ENCODE measurements at regions not wholly inside any gene's neighbourhood (a gene's known extent, or its start where the extent isn't known, plus 50 kb on each side); places are given as distances from the start of the nearest gene placed in this dataset.
"Not testable (repeated sequence)": the region's sequence is repeated elsewhere in the genome, so short reads cannot be mapped to it uniquely, and the experiment has no call there.

DNA sequence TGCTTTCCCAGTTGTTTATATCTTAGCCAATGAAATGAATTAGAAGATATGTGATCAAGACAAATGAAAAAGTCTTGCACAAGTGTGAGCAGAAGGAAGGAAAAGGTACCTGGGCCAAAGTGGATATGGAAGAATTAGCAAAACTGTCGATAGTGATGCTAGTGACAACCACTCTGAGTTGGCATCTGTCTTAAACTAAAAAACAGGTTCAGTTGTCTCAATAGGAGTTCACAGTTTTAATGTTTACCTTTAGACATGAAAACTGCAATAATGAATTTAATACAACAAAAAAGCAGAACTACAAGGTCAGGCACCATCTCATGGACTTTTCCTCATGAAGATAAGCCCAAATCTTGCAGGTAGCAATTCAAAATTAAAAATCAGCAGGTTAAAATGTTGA is 688.5 kb downstream of the EFNB2 start:
- WGBS, 3 donors = 81 to 89% (median 87%) methylated on average over 1 of the region's 1 CpG
- FAIRE-seq (no peak), DNase-seq (no peak)
- Histone ChIP-seq H3K27me3 (ENCODE audit: control insufficient read depth in 3 of 3, insufficient read depth in 3 of 3, low read length in 3 of 3) (no peaks in the 10 kb centered on the region), H3K4me1 (ENCODE audit: control insufficient read depth in 3 of 3, insufficient read depth in 2 of 3, low read depth in 1 of 3, low read length in 2 of 3) (no peaks in the 10 kb centered on the region), H3K4me3 (ENCODE audit: low read depth in 1 of 3, low read length in 3 of 3) (no peak overlapping the region), H3K27ac (ENCODE audit: low read depth in 1 of 3, low read length in 2 of 3) (no peak overlapping the region), H3K9me3 (ENCODE audit: control insufficient read depth in 2 of 2, insufficient read depth in 1 of 2, low read depth in 1 of 2, low read length in 1 of 2) (no peaks in the 10 kb centered on the region), H3K36me3 (ENCODE audit: control insufficient read depth in 3 of 3, insufficient read depth in 2 of 3, low read depth in 1 of 3, low read length in 3 of 3) (no peaks in the 10 kb centered on the region)

DNA sequence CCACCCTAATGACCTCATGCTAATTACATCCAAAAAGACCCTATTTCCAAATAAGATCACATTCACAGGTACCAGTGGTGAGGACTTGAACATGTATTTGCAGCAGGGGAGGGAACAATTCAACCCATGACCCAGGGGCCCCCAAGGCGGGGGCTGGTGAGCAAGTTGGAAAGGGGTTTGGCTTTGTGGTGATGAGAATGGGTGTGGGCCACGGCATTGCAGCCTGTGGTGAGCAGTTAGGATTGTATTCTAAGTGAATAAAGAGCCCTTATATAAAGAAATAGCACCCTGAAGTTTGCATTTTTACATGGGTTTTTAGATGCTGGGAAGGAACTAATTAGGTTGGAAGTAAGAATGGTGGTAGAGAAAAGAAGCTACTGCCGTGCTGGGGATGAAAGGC is 694.2 kb downstream of the EFNB2 start:
- no peaks in the 10 kb centered on the region for H3K4me1 ChIP-seq (ENCODE audit: control insufficient read depth in 3 of 3, insufficient read depth in 2 of 3, low read depth in 1 of 3, low read length in 2 of 3)
- no peak overlapping the region for H3K27ac ChIP-seq (ENCODE audit: low read depth in 1 of 3, low read length in 2 of 3)
- WGBS, 3 donors = 68 to 78% (median 71%) methylated on average over 3 of the region's 3 CpGs
- H3K9me3 ChIP-seq (ENCODE audit: control insufficient read depth in 2 of 2, insufficient read depth in 1 of 2, low read depth in 1 of 2, low read length in 1 of 2) = no peaks in the 10 kb centered on the region
- H3K27me3 ChIP-seq (ENCODE audit: control insufficient read depth in 3 of 3, insufficient read depth in 3 of 3, low read length in 3 of 3) = no peaks in the 10 kb centered on the region
- H3K4me3 ChIP-seq (ENCODE audit: low read depth in 1 of 3, low read length in 3 of 3) = no peak overlapping the region
- DNase-seq (no peak), FAIRE-seq (no peak)
- H3K36me3 ChIP-seq (ENCODE audit: control insufficient read depth in 3 of 3, insufficient read depth in 2 of 3, low read depth in 1 of 3, low read length in 3 of 3) = no peaks in the 10 kb centered on the region

DNA sequence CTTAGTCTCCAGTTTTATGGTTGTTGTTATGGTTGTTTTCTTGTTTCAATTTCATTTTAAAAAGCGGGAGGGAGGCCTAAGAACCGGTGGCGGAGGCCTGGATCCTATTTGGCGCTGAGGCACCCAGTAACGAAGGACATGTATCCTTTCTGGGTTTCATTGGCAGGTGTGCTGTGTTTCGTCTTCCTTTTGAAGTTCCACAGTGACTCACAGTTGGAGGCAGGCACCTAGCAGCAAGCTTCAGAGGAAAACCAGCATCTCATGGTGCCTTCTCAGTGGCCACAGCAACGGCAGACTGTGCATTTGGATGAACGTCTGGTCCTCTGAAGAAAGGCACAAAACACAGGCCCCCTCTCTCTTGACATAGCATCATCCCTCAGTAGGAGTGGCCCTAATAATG is 697.2 kb downstream of the EFNB2 start:
- 90 to 95% (median 92%) methylated on average over 8 of the region's 8 CpGs for WGBS, 3 donors
- Histone ChIP-seq H3K27me3 (ENCODE audit: control insufficient read depth in 3 of 3, insufficient read depth in 3 of 3, low read length in 3 of 3) (no peaks in the 10 kb centered on the region), H3K4me3 (ENCODE audit: low read depth in 1 of 3, low read length in 3 of 3) (no peak overlapping the region), H3K4me1 (ENCODE audit: control insufficient read depth in 3 of 3, insufficient read depth in 2 of 3, low read depth in 1 of 3, low read length in 2 of 3) (no peaks in the 10 kb centered on the region), H3K36me3 (ENCODE audit: control insufficient read depth in 3 of 3, insufficient read depth in 2 of 3, low read depth in 1 of 3, low read length in 3 of 3) (no peaks in the 10 kb centered on the region), H3K9me3 (ENCODE audit: control insufficient read depth in 2 of 2, insufficient read depth in 1 of 2, low read depth in 1 of 2, low read length in 1 of 2) (no peaks in the 10 kb centered on the region), H3K27ac (ENCODE audit: low read depth in 1 of 3, low read length in 2 of 3) (no peak overlapping the region)
- DNase-seq (no peak), FAIRE-seq (no peak)

DNA sequence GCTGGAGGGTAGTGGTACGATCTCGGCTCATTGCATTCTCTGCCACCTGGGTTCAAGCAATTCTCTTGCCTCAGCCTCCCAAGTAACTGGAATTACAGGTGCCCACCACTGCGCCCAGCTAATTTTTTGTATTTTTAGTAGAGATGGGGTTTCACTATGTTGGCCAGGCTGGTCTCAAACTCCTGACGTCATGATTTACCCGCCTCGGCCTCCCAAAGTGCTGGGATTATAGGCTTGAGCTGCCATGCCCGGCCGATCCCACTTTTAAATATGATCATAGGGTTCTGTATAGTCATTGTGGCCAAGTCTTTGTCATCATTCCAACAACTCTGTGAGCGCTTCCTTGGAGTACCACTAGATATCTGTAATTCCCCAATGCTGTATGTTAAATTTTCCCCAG is 698.2 kb downstream of the EFNB2 start:
- not testable (repeated sequence) for FAIRE-seq; H3K4me3 ChIP-seq (ENCODE audit: low read depth in 1 of 3, low read length in 3 of 3); H3K27ac ChIP-seq (ENCODE audit: low read depth in 1 of 3, low read length in 2 of 3); DNase-seq; H3K36me3 ChIP-seq (ENCODE audit: control insufficient read depth in 3 of 3, insufficient read depth in 2 of 3, low read depth in 1 of 3, low read length in 3 of 3); H3K27me3 ChIP-seq (ENCODE audit: control insufficient read depth in 3 of 3, insufficient read depth in 3 of 3, low read length in 3 of 3); H3K9me3 ChIP-seq (ENCODE audit: control insufficient read depth in 2 of 2, insufficient read depth in 1 of 2, low read depth in 1 of 2, low read length in 1 of 2); H3K4me1 ChIP-seq (ENCODE audit: control insufficient read depth in 3 of 3, insufficient read depth in 2 of 3, low read depth in 1 of 3, low read length in 2 of 3)
- 92 to 97% (median 97%) methylated on average over 9 of the region's 9 CpGs for WGBS, 3 donors

DNA sequence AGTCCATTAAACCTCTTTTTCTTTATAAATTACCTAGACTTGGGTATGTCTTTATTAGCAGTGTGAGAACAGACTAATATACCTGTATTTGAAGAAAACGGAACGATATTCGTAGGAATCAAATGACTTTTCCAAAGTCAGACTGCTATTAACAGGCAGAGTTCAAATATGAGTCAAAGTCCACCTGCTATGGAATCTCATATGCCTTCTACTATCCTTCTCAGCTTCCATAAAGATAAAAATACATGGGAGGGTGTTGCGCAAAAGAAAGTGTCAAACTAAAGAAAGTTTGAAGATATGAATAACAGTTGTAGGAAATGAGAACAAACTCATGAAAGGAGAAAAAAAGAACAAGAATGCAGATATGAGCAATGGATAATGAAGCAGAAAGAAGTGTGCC is 704.6 kb downstream of the EFNB2 start:
- 40 to 51% (median 41%) methylated on average over 4 of the region's 4 CpGs for WGBS, 3 donors

DNA sequence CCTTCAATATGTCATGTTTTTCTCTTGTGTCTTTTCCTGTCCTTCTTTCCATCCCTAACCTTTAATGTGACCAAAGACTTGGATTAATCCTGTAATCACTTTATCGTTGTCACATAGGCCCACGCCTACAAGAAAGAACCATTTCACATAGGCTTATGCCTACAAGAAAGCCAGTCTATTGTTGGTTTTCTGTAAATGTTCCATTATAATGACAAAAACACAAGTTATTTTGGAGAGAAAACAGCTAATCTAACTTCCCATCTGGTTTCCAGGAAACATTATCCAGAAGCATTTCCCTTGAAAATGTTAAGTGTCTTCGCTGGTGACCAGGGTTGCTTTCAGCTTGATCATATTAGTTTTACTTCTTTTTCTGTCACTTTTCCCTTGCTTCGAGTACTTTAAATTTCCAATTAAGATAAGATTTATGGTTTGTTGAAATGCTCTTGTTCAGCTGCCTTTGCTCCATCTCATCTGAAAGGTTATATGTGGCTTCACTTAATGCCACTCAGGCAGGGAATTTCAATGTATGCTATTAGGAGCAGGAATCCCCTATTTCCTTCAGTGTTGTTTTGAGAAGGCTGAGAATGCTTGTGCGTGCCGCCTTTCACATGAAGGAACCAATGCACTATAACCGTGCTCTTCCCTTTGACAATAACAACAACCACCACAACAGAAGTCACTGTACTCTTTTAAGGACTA is 708.2 kb downstream of the EFNB2 start:
- DNase-seq (no peak), FAIRE-seq (no peak)
- Histone ChIP-seq H3K27ac (ENCODE audit: low read depth in 1 of 3, low read length in 2 of 3) (no peak overlapping the region), H3K36me3 (ENCODE audit: control insufficient read depth in 3 of 3, insufficient read depth in 2 of 3, low read depth in 1 of 3, low read length in 3 of 3) (no peaks in the 10 kb centered on the region), H3K9me3 (ENCODE audit: control insufficient read depth in 2 of 2, insufficient read depth in 1 of 2, low read depth in 1 of 2, low read length in 1 of 2) (no peaks in the 10 kb centered on the region), H3K4me1 (ENCODE audit: control insufficient read depth in 3 of 3, insufficient read depth in 2 of 3, low read depth in 1 of 3, low read length in 2 of 3) (no peaks in the 10 kb centered on the region), H3K4me3 (ENCODE audit: low read depth in 1 of 3, low read length in 3 of 3) (no peak overlapping the region), H3K27me3 (ENCODE audit: control insufficient read depth in 3 of 3, insufficient read depth in 3 of 3, low read length in 3 of 3) (no peaks in the 10 kb centered on the region)
- WGBS, 3 donors = 70 to 83% (median 81%) methylated on average over 7 of the region's 7 CpGs

More for the DNA sequence above, 704.6 kb downstream of the EFNB2 start:
- Histone ChIP-seq H3K27me3 (ENCODE audit: control insufficient read depth in 3 of 3, insufficient read depth in 3 of 3, low read length in 3 of 3) (no peaks in the 10 kb centered on the region), H3K9me3 (ENCODE audit: control insufficient read depth in 2 of 2, insufficient read depth in 1 of 2, low read depth in 1 of 2, low read length in 1 of 2) (no peaks in the 10 kb centered on the region), H3K4me1 (ENCODE audit: control insufficient read depth in 3 of 3, insufficient read depth in 2 of 3, low read depth in 1 of 3, low read length in 2 of 3) (no peaks in the 10 kb centered on the region), H3K4me3 (ENCODE audit: low read depth in 1 of 3, low read length in 3 of 3) (no peak overlapping the region), H3K36me3 (ENCODE audit: control insufficient read depth in 3 of 3, insufficient read depth in 2 of 3, low read depth in 1 of 3, low read length in 3 of 3) (no peaks in the 10 kb centered on the region), H3K27ac (ENCODE audit: low read depth in 1 of 3, low read length in 2 of 3) (no peak overlapping the region)
- DNase-seq = peak; percentile 13 to 59
- FAIRE-seq = no peak

DNA sequence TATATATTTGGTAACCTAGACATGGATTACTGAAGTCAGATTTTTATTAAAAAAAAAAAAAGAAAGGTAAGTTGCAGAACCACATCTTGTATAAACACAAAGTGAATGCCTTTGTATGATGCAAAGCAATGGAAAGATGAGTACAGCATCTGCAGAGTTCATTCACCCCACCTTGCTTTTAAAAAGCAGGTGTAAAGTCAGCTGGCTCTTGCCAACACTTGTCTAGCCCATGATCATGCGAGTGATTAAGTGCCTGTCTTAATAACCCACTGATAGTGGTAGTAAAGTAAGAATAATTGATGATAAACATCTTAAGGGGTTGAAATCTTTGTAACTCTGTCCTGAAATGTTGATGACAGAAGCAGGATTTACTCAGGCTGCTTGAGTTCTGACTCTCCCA is 710.4 kb downstream of the EFNB2 start:
- H3K4me3 ChIP-seq (ENCODE audit: low read depth in 1 of 3, low read length in 3 of 3) = no peak overlapping the region
- no peaks in the 10 kb centered on the region for H3K36me3 ChIP-seq (ENCODE audit: control insufficient read depth in 3 of 3, insufficient read depth in 2 of 3, low read depth in 1 of 3, low read length in 3 of 3)
- 12 to 59% (median 41%) methylated on average over 1 of the region's 1 CpG for WGBS, 3 donors
- DNase-seq (no peak), FAIRE-seq (no peak)
- H3K27me3 ChIP-seq (ENCODE audit: control insufficient read depth in 3 of 3, insufficient read depth in 3 of 3, low read length in 3 of 3) = no peaks in the 10 kb centered on the region
- H3K27ac ChIP-seq (ENCODE audit: low read depth in 1 of 3, low read length in 2 of 3) = no peak overlapping the region
- no peaks in the 10 kb centered on the region for H3K4me1 ChIP-seq (ENCODE audit: control insufficient read depth in 3 of 3, insufficient read depth in 2 of 3, low read depth in 1 of 3, low read length in 2 of 3)
- no peaks in the 10 kb centered on the region for H3K9me3 ChIP-seq (ENCODE audit: control insufficient read depth in 2 of 2, insufficient read depth in 1 of 2, low read depth in 1 of 2, low read length in 1 of 2)

DNA sequence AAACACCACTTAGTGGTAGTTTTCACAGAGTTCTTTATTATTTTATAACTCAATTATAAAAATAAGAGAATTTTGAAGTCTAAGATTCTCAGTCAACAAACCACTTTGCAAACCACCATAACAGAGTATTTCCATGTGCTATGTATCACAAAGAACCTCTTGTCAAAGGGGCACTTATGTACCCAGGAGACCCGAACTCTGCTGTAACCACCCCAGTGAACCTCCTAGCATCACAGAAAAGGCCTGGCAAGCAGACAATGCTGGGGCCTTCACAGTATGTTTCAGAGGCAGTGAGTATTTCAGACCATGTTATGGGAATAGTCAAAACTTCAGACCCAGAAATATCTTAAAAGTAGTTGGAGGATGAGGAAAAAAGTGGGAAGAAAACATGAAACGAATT is 714.1 kb downstream of the EFNB2 start:
- H3K27me3 ChIP-seq (ENCODE audit: control insufficient read depth in 3 of 3, insufficient read depth in 3 of 3, low read length in 3 of 3) = no peaks in the 10 kb centered on the region
- H3K36me3 ChIP-seq (ENCODE audit: control insufficient read depth in 3 of 3, insufficient read depth in 2 of 3, low read depth in 1 of 3, low read length in 3 of 3) = no peaks in the 10 kb centered on the region
- peaks cover 0 to 3% (median 0%) of the 10 kb centered on the region in 3 donors for H3K4me1 ChIP-seq (ENCODE audit: control insufficient read depth in 3 of 3, insufficient read depth in 2 of 3, low read depth in 1 of 3, low read length in 2 of 3)
- WGBS, 3 donors = 76 to 87% (median 80%) methylated on average over 2 of the region's 2 CpGs
- no peak for DNase-seq
- H3K9me3 ChIP-seq (ENCODE audit: control insufficient read depth in 2 of 2, insufficient read depth in 1 of 2, low read depth in 1 of 2, low read length in 1 of 2) = no peaks in the 10 kb centered on the region
- no peak for FAIRE-seq
- no peak overlapping the region for H3K27ac ChIP-seq (ENCODE audit: low read depth in 1 of 3, low read length in 2 of 3)
- no peak overlapping the region for H3K4me3 ChIP-seq (ENCODE audit: low read depth in 1 of 3, low read length in 3 of 3)

DNA sequence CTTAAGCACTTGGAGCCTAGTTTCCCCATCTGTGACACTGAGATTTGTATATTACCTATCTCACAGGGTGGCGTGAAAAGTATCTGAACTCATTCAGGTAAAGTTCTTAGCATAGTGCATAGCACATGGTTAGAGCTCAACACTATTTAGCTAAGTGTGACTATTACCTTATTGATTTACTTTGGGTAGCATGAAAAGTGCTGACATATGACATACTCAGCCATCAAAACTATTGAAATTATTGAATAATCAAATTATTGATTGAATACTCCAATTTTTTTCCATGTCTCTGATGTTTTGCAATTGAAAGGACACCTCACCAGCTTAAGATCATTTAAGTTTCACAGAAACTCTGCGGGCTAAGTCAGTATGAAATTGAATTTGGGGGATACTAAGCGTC is 715.0 kb downstream of the EFNB2 start:
- Histone ChIP-seq H3K4me3 (ENCODE audit: low read depth in 1 of 3, low read length in 3 of 3) (no peak overlapping the region), H3K9me3 (ENCODE audit: control insufficient read depth in 2 of 2, insufficient read depth in 1 of 2, low read depth in 1 of 2, low read length in 1 of 2) (no peaks in the 10 kb centered on the region), H3K4me1 (ENCODE audit: control insufficient read depth in 3 of 3, insufficient read depth in 2 of 3, low read depth in 1 of 3, low read length in 2 of 3) (peaks cover 0 to 3% (median 0%) of the 10 kb centered on the region in 3 donors), H3K27ac (ENCODE audit: low read depth in 1 of 3, low read length in 2 of 3) (no peak overlapping the region), H3K36me3 (ENCODE audit: control insufficient read depth in 3 of 3, insufficient read depth in 2 of 3, low read depth in 1 of 3, low read length in 3 of 3) (no peaks in the 10 kb centered on the region), H3K27me3 (ENCODE audit: control insufficient read depth in 3 of 3, insufficient read depth in 3 of 3, low read length in 3 of 3) (no peaks in the 10 kb centered on the region)
- DNase-seq (no peak), FAIRE-seq (no peak)
- WGBS, 3 donors = 62 to 64% (median 63%) methylated on average over 3 of the region's 3 CpGs
